Fibroblast of the conjunctiva (primary cell): ENCODE measurements at regions not wholly inside any gene's neighbourhood (a gene's known extent, or its start where the extent isn't known, plus 50 kb on each side); places are given as distances from the start of the nearest gene placed in this dataset.

ENCODE experiments used
- DNase-seq: peaks from one replicate; pipeline ENCODE4 v3.0.0-alpha.2; 2010; ENCODE audit warnings: low read depth

DNA sequence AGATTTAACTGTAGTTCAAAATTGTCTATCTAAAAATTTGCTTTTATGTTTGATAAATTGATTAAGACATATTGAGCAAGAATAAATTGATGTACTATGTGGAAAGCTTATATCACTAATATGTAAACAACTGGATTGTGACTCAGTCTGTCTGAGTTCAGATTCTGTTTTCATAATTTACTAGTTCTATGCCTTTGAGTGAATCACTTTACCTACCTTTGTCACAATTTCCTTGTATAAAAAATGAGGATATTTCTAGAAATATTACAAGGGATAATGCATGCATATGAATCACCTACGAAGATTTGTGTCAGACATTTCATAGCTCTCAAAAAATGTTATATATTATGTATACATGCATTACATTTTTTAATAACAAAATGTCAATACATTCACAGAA lies 245.1 kb upstream of the ZWINT start:
- DNase-seq: no peak

GRCh38 chr10:56605051-56605450 lies 244.0 kb upstream of the ZWINT start:
- no peak for DNase-seq

DNA sequence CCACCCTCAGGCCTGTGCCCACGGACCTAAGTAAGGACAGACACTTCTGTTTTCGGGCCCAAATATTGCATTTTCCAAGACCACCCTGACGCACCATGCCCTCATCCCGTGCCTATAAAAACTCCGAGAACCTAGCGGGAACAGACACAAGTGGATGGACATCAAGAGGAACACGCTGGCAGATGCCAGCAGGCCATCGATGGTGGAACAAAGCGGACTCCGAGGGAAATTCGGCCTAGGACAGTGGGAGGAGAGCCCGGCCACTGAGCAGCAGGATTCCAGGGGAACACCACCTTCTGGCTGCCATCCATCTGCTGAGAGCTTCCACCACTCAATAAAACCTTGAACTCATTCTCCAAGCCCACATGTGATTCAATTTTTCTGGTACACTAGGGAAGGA lies 243.6 kb upstream of the ZWINT start:
- DNase-seq: no peak

GRCh38 chr10:56599201-56599600 lies 238.1 kb upstream of the ZWINT start:
- no peak for DNase-seq

- DNase-seq: no peak
Observed at GRCh38 chr10:56596257-56596656, 235.2 kb upstream of the ZWINT start.

DNA sequence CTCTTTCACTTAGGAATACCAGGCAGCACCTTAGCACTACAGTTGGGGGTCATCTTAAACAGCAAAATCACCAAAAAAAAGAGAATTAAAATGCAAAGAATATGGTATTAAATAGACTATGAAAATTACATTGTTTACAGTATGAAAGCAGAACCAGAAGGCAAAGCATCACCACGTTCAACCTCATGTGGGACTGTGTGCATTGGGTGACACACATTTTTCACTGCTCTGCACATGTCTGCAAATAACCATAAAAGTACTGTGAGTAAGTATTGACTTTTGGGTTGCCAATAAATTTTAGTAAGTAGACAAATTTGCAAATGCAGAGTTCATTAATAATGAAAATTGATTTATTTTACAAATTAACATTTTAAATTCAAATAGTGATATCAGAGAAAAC lies 232.1 kb upstream of the ZWINT start:
- DNase-seq: no peak

DNA sequence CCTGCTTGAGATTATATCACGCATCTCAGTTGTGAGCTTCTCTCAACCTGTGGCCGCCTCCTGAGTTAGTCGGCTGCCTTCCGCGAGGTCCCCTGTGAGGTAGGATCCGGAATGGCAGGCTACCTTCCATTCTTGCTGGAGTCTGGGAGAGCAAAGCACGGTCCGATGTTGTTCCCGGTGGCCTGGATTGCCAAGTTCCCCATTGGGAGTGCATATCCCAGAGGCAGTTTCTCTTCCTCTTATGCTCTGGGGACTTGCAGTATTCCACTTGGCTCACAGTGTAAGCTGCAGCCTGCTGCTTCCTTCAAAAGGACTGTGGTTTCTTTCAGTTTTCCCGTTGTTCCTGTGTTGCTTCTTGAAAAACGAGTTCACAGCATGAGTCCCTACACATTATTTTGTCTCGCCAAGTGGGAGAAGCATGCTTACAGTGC lies 225.4 kb upstream of the ZWINT start:
- DNase-seq: no peak

- no peak for DNase-seq
Observed at GRCh38 chr10:56585447-56586171, 224.6 kb upstream of the ZWINT start.

DNA sequence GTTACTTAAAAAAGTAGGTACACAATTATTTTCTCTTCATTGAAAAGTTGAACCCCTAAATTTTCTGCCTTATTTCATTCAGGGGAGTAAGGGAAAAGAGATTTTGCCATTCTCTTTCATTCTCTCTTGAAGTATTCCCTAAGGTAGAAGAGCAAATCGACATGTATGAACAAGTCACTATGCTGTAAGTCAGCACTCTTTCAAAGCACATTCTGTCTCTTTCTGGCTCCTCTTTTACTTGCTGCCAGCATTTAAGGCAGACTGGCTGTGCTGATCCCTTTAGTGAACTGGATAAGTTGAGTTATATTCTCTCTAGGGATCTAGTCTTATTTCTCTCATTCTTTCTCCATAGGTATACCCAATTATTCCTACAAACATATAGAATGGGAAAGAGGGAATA lies 222.3 kb upstream of the ZWINT start:
- no peak for DNase-seq

DNA sequence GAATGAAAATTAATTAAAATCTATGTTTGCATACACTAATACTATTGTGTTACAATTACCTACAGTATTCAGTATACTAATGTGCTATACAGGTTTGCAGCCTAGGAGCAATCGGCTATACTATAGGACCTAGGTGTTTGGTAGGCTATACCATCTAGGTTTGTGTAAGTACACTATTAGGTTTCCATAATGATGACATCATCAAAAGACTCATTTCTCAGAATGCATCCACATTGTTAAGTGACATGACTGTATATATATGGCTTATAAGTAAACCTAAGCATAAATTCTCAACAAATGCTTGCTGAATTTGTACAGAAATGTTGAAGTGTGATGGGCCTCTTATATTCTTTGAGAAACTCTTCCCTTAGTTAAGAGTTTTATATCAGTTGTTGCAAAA lies 206.5 kb upstream of the ZWINT start:
- no peak for DNase-seq

GRCh38 chr10:56561336-56561735 lies 200.3 kb upstream of the ZWINT start:
- no peak for DNase-seq

DNA sequence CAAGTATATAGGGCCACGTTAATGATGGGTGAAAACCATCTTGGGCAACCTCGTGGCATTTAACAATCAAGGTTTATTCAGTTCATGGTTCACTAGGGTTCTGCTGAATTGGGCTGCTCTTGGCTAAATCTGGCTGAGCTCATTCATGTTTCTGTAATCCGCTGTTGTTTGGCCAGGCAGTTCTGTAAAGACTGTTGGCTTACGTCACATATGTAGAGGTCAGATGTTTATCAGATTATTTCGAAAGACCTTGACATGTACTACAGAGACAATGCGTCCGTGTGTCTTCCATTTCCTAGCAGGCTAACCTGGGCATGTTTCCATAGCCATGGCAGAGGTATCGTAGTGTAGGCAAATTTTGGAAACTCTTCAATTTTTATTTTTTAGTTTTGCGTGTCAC lies 190.0 kb upstream of the ZWINT start:
- DNase-seq: no peak

GRCh38 chr10:56547163-56547562 lies 186.1 kb upstream of the ZWINT start:
- DNase-seq: no peak

- no peak for DNase-seq
Observed at GRCh38 chr10:56537984-56538383, 176.9 kb upstream of the ZWINT start.

- no peak for DNase-seq
Observed at GRCh38 chr10:56522166-56522565, 161.1 kb upstream of the ZWINT start.

DNA sequence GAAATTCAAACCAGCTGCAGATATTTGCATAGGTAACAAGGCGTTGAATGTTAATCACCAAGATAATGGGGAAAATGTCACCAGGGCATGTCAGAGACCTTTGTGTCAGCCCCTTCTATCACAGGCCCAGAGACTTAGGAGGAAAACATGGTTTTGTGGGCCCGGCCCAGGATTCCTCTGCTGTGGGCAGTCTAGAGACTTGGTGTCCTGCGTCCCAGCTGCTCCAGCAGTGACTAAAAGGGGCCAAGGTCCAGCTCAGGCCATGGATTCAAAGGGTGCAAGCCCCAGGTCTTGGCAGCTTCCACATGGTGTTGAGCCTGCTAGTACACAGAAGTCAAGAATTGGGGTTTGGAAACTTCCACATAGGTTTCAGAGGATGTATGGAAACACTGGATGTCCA lies 147.5 kb upstream of the ZWINT start:
- DNase-seq: no peak

- no peak for DNase-seq
Observed at GRCh38 chr10:56507033-56507432, 146.0 kb upstream of the ZWINT start.

DNA sequence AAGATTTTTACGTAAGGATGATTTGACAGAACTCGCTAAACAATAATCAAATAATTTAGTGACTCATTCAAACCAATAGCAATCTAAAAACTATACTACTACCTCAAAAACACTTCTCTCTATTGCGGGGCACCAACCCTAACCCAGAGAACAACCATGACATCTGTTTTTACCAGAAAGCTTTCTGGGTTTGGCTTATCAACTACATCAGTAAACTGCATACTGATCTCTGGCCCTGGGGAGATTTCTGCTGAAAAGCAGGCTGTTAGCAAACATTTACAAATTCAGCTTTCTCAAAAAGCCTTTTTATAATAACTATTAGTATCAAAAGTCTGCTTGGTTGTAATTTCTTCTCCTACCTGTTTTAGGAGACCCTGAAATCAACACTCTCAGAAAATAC lies 144.5 kb upstream of the ZWINT start:
- no peak for DNase-seq

DNA sequence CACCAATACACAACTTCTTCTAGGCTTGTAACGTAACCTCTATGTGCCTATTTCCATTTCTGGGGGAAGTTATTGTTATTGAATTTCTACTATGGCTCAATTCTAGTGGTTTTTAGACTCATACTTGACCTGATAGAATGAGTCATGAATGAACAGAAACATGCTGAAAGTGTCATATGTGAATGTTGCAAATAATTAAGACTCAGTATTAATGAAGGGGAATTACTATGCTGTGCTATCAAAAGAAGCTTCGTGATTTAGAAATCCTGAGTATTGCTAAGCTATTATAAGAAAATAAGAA lies 135.1 kb upstream of the ZWINT start:
- no peak for DNase-seq

DNA sequence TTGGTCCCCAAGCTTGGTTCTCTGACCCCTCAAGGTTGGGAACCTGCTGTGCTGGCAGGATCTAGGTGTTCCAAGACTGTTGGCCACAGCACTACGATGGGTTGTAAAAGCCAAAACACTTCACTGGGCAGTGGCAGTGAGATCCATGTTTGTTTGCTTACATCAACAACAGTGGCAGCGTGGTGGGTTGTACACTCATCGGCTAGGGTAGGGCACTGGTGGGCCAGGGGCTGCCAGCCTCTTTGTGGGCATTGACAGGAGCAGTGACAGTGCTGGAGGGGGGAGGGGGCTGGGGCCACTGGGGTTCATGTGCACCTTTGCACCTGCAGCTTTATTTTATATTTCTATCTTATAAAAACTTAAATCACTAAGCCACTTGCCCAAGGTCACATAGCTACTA lies 126.7 kb upstream of the ZWINT start:
- DNase-seq: no peak

GRCh38 chr10:56481521-56482091 lies 120.5 kb upstream of the ZWINT start:
- no peak for DNase-seq

- DNase-seq: no peak
Observed at GRCh38 chr10:56472978-56473377, 111.9 kb upstream of the ZWINT start.

- no peak for DNase-seq
Observed at GRCh38 chr10:56470701-56471100, 109.6 kb upstream of the ZWINT start.

DNA sequence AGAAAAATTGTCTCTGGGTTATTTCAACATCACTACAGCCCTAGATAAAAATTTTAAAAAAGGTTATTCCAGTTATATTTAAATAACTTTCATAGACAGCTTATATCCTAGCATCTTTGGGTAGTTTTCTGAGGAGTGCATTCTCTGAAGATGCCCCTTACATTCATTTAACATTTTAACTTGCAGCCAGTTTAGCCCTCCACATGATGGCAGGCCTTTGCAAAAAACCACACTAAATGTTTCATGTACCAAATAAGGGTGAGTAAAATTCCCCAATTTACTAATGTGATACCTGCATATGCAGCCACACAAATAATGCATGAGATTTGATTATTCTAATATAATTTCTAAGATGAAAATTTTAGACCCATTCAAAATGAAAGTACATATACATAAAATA lies 108.4 kb upstream of the ZWINT start:
- no peak for DNase-seq
